ENCODE measurements at regions not wholly inside any gene's neighbourhood (a gene's known extent, or its start where the extent isn't known, plus 50 kb on each side); places are given as distances from the start of the nearest gene placed in this dataset.

DNA sequence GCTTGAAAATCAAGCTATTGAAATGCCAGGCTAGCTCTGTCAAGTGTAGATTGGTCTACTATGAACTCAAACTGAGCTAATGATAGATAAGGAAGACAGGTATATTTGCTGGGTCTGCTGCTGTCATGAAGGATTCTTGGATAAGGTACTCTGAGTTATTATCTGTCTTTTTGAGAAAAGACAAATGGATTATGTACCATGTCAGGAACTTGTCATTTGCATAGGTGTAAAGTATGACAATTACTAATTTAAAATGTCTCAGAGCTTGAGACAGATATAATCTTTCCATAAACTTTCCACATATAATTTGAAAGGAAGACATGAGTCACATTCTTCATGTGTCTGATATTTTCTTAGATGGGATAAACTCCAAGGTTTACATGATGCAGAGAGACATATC lies 594.1 kb upstream of the PTPRD start:
- H3K9me3 ChIP-seq, result no peaks in the 10 kb centered on the region
- no peak overlapping the region for H3K4me3 ChIP-seq
- in situ Hi-C loops (cut with MboI; ENCODE audit: low pct_ligation_motif_present in 1 of 4, low pct_unique_long_range_greater_than_20kb in 1 of 4, low sequenced_read_pairs in 3 of 4), result no loop called here
- intact Hi-C loops (cut with DNase I; ENCODE audit: low total_unique reads), result no loop called here
- H3K27ac ChIP-seq, result no peak overlapping the region
- no peaks in the 10 kb centered on the region for H3K27me3 ChIP-seq
- TF ChIP-seq EP300 (IDR thresholded peaks at IDR 0.05; ENCODE audit: low read depth) (no peak), POLR2A (IDR thresholded peaks at IDR 0.05) (no peak), POLR2AphosphoS5 (IDR thresholded peaks at IDR 0.05) (no peak), CTCF (IDR thresholded peaks at IDR 0.05) (no peak)
- H3K36me3 ChIP-seq, result no peaks in the 10 kb centered on the region
- no peak for DNase-seq
- no peaks in the 10 kb centered on the region for H3K4me1 ChIP-seq

GRCh38 chr9:11233696-11234095 lies 620.9 kb upstream of the PTPRD start:
- Histone ChIP-seq H3K4me1 (no peaks in the 10 kb centered on the region), H3K36me3 (no peaks in the 10 kb centered on the region), H3K4me3 (no peak overlapping the region), H3K27me3 (no peaks in the 10 kb centered on the region), H3K9me3 (no peaks in the 10 kb centered on the region), H3K27ac (no peak overlapping the region)
- in situ Hi-C loops (cut with MboI; ENCODE audit: low pct_ligation_motif_present in 1 of 4, low pct_unique_long_range_greater_than_20kb in 1 of 4, low sequenced_read_pairs in 3 of 4) (no loop called here), intact Hi-C loops (cut with DNase I; ENCODE audit: low total_unique reads) (no loop called here)
- 82 to 100% methylated on average over 1 of the region's 1 CpG for whole genome bisulfite sequencing, 2 donors (ENCODE audit: low coverage in 1 of 2)
- DNase-seq, result no peak
- TF ChIP-seq POLR2AphosphoS5 (IDR thresholded peaks at IDR 0.05), result no peak
- TF ChIP-seq CTCF (IDR thresholded peaks at IDR 0.05), result no peak
- no peak for TF ChIP-seq EP300 (IDR thresholded peaks at IDR 0.05; ENCODE audit: low read depth)
- no peak for TF ChIP-seq POLR2A (IDR thresholded peaks at IDR 0.05)

DNA sequence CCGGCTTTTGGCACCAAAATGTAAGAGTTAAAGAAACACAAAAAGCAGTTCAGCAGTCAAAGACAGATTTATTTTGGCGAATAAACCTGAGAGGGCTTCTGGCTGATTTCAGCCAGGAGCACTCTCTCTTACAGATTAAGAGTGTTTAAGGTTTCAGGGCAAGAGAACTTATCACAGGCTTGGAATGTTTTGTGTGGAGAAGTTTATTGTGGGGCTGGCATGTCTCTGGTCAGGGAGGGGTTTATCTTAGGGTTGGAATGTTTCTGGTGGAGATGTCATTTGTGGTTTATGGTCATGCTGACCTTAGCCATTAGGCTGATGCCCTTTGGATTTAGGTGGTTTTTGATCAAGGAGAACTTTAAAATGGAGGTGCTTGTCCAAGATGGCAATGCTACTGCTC lies 622.3 kb upstream of the PTPRD start:
- no peaks in the 10 kb centered on the region for H3K27me3 ChIP-seq
- intact Hi-C loops (cut with DNase I; ENCODE audit: low total_unique reads), result no loop called here
- no peaks in the 10 kb centered on the region for H3K4me1 ChIP-seq
- H3K4me3 ChIP-seq, result no peak overlapping the region
- DNase-seq, result no peak
- TF ChIP-seq POLR2AphosphoS5 (IDR thresholded peaks at IDR 0.05) (no peak), POLR2A (IDR thresholded peaks at IDR 0.05) (no peak), EP300 (IDR thresholded peaks at IDR 0.05; ENCODE audit: low read depth) (no peak)
- WGBS, 2 donors (ENCODE audit: low coverage in 1 of 2), result 60 to 75% methylated on average over 1 to 2 of the region's 2 CpGs
- in situ Hi-C loops (cut with MboI; ENCODE audit: low pct_ligation_motif_present in 1 of 4, low pct_unique_long_range_greater_than_20kb in 1 of 4, low sequenced_read_pairs in 3 of 4), result no loop called here
- no peaks in the 10 kb centered on the region for H3K36me3 ChIP-seq
- H3K27ac ChIP-seq, result no peak overlapping the region
- no peaks in the 10 kb centered on the region for H3K9me3 ChIP-seq

- in situ Hi-C loops (cut with MboI; ENCODE audit: low pct_ligation_motif_present in 1 of 4, low pct_unique_long_range_greater_than_20kb in 1 of 4, low sequenced_read_pairs in 3 of 4), result no loop called here
- H3K4me1 ChIP-seq, result no peaks in the 10 kb centered on the region
- H3K27me3 ChIP-seq, result no peaks in the 10 kb centered on the region
- 17 to 27% methylated on average over 1 of the region's 1 CpG for WGBS, 2 donors (ENCODE audit: low coverage in 1 of 2)
- no peak for TF ChIP-seq CTCF (IDR thresholded peaks at IDR 0.05)
- no peak for TF ChIP-seq POLR2AphosphoS5 (IDR thresholded peaks at IDR 0.05)
- no peak for TF ChIP-seq EP300 (IDR thresholded peaks at IDR 0.05; ENCODE audit: low read depth)
- TF ChIP-seq POLR2A (IDR thresholded peaks at IDR 0.05), result no peak
- no peak for DNase-seq
- no peaks in the 10 kb centered on the region for H3K36me3 ChIP-seq
- H3K9me3 ChIP-seq, result peaks cover 0 to 10% of the 10 kb centered on the region in 2 donors
- H3K27ac ChIP-seq, result no peak overlapping the region
- H3K4me3 ChIP-seq, result no peak overlapping the region
- intact Hi-C loops (cut with DNase I; ENCODE audit: low total_unique reads), result no loop called here
Measured at GRCh38 chr9:11241779-11242178, 629.0 kb upstream of the PTPRD start.

GRCh38 chr9:11257992-11258391 lies 645.2 kb upstream of the PTPRD start:
- TF ChIP-seq POLR2AphosphoS5 (IDR thresholded peaks at IDR 0.05) (no peak), CTCF (IDR thresholded peaks at IDR 0.05) (no peak), POLR2A (IDR thresholded peaks at IDR 0.05) (no peak), EP300 (IDR thresholded peaks at IDR 0.05; ENCODE audit: low read depth) (no peak)
- in situ Hi-C loops (cut with MboI; ENCODE audit: low pct_ligation_motif_present in 1 of 4, low pct_unique_long_range_greater_than_20kb in 1 of 4, low sequenced_read_pairs in 3 of 4), result no loop called here
- 0 to 25% methylated on average over 1 of the region's 1 CpG for WGBS, 2 donors (ENCODE audit: low coverage in 1 of 2)
- H3K27ac ChIP-seq, result no peak overlapping the region
- no peaks in the 10 kb centered on the region for H3K36me3 ChIP-seq
- peaks cover 0 to 4% of the 10 kb centered on the region in 2 donors for H3K9me3 ChIP-seq
- no peak for DNase-seq
- intact Hi-C loops (cut with DNase I; ENCODE audit: low total_unique reads), result no loop called here
- no peaks in the 10 kb centered on the region for H3K4me1 ChIP-seq
- no peak overlapping the region for H3K4me3 ChIP-seq
- no peaks in the 10 kb centered on the region for H3K27me3 ChIP-seq

Measured in transverse colon (tissue), 4 donors.